Mucosa of stomach (tissue), 1 donor: ENCODE measurements at regions not wholly inside any gene's neighbourhood (a gene's known extent, or its start where the extent isn't known, plus 50 kb on each side); places are given as distances from the start of the nearest gene placed in this dataset.

ENCODE experiments used
- H3K27me3 ChIP-seq: one replicate; pipeline ENCODE4 v1.7.0; 2013; ENCODE audit warnings: mild to moderate bottlenecking, low read length; ENCODE audit not compliant: control insufficient read depth, insufficient read depth
- H3K36me3 ChIP-seq: one replicate; pipeline ENCODE4 v1.7.0; 2013; ENCODE audit warnings: low read length; ENCODE audit not compliant: control insufficient read depth, insufficient read depth
- H3K4me1 ChIP-seq: one replicate; pipeline ENCODE4 v1.7.0; 2013; ENCODE audit warnings: mild to moderate bottlenecking, low read length; ENCODE audit not compliant: control insufficient read depth, insufficient read depth
- H3K4me3 ChIP-seq: one replicate; pipeline ENCODE4 v1.7.0; 2013; ENCODE audit warnings: low read length
- H3K9ac ChIP-seq: one replicate; pipeline ENCODE4 v1.7.0; 2013; ENCODE audit warnings: mild to moderate bottlenecking, low read length, moderate library complexity
- H3K9me3 ChIP-seq: one replicate; pipeline ENCODE4 v1.7.0; 2013; ENCODE audit warnings: mild to moderate bottlenecking, low read length, moderate library complexity; ENCODE audit not compliant: control insufficient read depth
- donor health status: Pancreatic carcinoma.

- H3K9ac ChIP-seq = no peak overlapping the region
- no peak overlapping the region for H3K4me3 ChIP-seq
- H3K36me3 ChIP-seq = no peaks in the 10 kb centered on the region
- no peaks in the 10 kb centered on the region for H3K27me3 ChIP-seq
- no peaks in the 10 kb centered on the region for H3K4me1 ChIP-seq
- H3K9me3 ChIP-seq = no peaks in the 10 kb centered on the region
Measured at GRCh38 chr1:87833166-87833565, 504.5 kb downstream of the LMO4 start.

- Histone ChIP-seq H3K9me3 (no peaks in the 10 kb centered on the region), H3K9ac (no peak overlapping the region), H3K27me3 (no peaks in the 10 kb centered on the region), H3K4me1 (no peaks in the 10 kb centered on the region), H3K36me3 (no peaks in the 10 kb centered on the region), H3K4me3 (no peak overlapping the region)
Measured at GRCh38 chr1:87834151-87834550, 505.5 kb downstream of the LMO4 start.

DNA sequence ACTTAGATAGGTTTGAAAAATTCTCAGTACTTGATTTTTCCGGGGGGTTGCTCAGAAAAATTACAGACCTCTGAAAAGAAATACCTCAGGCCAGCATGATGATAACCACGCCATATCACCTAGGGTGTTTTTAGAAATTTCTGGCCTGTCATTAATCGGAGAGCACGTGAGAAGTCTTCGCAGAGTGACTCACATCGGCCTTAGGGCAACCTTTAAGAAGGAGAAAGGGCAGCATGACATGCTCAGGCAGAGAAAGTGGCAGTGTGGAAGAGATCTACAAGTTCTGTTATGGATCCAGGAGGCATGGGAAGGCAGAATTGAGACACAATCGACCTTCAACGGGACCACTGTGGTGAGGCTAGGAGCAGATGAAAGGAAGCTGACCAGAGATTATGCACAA, 506.3 kb downstream of the LMO4 start:
- H3K9ac ChIP-seq = no peak overlapping the region
- no peak overlapping the region for H3K4me3 ChIP-seq
- no peaks in the 10 kb centered on the region for H3K27me3 ChIP-seq
- no peaks in the 10 kb centered on the region for H3K36me3 ChIP-seq
- no peaks in the 10 kb centered on the region for H3K9me3 ChIP-seq
- no peaks in the 10 kb centered on the region for H3K4me1 ChIP-seq

GRCh38 chr1:87840767-87841166, 512.1 kb downstream of the LMO4 start:
- no peaks in the 10 kb centered on the region for H3K9me3 ChIP-seq
- H3K27me3 ChIP-seq = no peaks in the 10 kb centered on the region
- H3K36me3 ChIP-seq = no peaks in the 10 kb centered on the region
- no peak overlapping the region for H3K9ac ChIP-seq
- H3K4me1 ChIP-seq = no peaks in the 10 kb centered on the region
- H3K4me3 ChIP-seq = no peak overlapping the region

GRCh38 chr1:87841332-87841731, 512.7 kb downstream of the LMO4 start:
- H3K4me1 ChIP-seq = no peaks in the 10 kb centered on the region
- H3K27me3 ChIP-seq = no peaks in the 10 kb centered on the region
- H3K36me3 ChIP-seq = no peaks in the 10 kb centered on the region
- H3K9me3 ChIP-seq = no peaks in the 10 kb centered on the region
- H3K9ac ChIP-seq = no peak overlapping the region
- no peak overlapping the region for H3K4me3 ChIP-seq

DNA sequence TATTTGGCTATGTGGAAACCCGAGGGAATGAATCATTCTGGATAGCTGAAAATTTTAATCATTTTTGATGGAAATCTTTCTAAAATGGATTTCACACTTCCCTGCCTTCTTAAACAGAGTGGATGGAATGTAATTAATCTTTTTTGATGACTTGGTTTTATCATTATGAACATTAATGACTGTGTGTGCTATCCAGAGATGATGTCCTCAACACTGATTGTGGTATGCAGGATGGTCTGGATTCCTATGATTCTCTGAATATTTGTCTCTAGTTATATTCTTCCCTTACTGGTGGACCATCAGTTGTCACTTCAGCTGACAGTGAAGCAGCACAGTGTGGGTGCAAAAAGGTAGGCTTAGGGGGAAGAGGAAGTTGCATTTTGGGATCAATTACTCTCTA, 513.5 kb downstream of the LMO4 start:
- Histone ChIP-seq H3K27me3 (no peaks in the 10 kb centered on the region), H3K9ac (no peak overlapping the region), H3K9me3 (no peaks in the 10 kb centered on the region), H3K4me1 (no peaks in the 10 kb centered on the region), H3K36me3 (no peaks in the 10 kb centered on the region), H3K4me3 (no peak overlapping the region)

DNA sequence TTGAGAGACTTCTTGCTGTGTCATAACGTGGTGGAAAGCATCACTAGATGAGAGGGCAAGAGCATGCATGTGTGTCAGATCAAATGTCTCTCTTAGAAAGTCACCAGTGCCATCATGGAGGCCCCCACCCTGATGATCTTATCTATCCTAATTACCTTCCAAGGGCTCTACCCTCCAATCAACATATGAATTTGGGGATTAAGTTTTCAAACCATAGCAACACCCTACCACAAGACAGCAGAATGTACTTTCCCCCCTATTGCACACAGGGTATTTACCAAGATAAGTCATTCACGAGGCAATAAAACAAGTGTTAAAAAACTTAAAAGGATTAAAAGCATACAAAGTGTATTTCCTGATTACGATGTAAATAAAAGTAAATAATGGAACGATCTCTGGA, 515.6 kb downstream of the LMO4 start:
- H3K4me3 ChIP-seq = no peak overlapping the region
- H3K36me3 ChIP-seq = no peaks in the 10 kb centered on the region
- no peaks in the 10 kb centered on the region for H3K27me3 ChIP-seq
- no peaks in the 10 kb centered on the region for H3K9me3 ChIP-seq
- H3K9ac ChIP-seq = no peak overlapping the region
- no peaks in the 10 kb centered on the region for H3K4me1 ChIP-seq

- no peaks in the 10 kb centered on the region for H3K27me3 ChIP-seq
- no peak overlapping the region for H3K9ac ChIP-seq
- H3K9me3 ChIP-seq = no peaks in the 10 kb centered on the region
- H3K4me1 ChIP-seq = peaks cover 26% of the 10 kb centered on the region
- H3K36me3 ChIP-seq = no peaks in the 10 kb centered on the region
- H3K4me3 ChIP-seq = no peak overlapping the region
Measured at GRCh38 chr1:87851490-87851889, 522.8 kb downstream of the LMO4 start.

GRCh38 chr1:87852410-87853161, 523.9 kb downstream of the LMO4 start:
- Histone ChIP-seq H3K27me3 (no peaks in the 10 kb centered on the region), H3K9ac (no peak overlapping the region), H3K9me3 (no peaks in the 10 kb centered on the region), H3K4me1 (peaks cover 26% of the 10 kb centered on the region), H3K36me3 (no peaks in the 10 kb centered on the region), H3K4me3 (no peak overlapping the region)

GRCh38 chr1:87853576-87854351, 525.1 kb downstream of the LMO4 start:
- no peaks in the 10 kb centered on the region for H3K36me3 ChIP-seq
- H3K4me3 ChIP-seq = no peak overlapping the region
- H3K9me3 ChIP-seq = no peaks in the 10 kb centered on the region
- no peaks in the 10 kb centered on the region for H3K27me3 ChIP-seq
- peaks cover 26% of the 10 kb centered on the region for H3K4me1 ChIP-seq
- no peak overlapping the region for H3K9ac ChIP-seq

- Histone ChIP-seq H3K27me3 (no peaks in the 10 kb centered on the region), H3K9ac (no peak overlapping the region), H3K36me3 (no peaks in the 10 kb centered on the region), H3K4me1 (no peaks in the 10 kb centered on the region), H3K4me3 (no peak overlapping the region), H3K9me3 (no peaks in the 10 kb centered on the region)
Measured at GRCh38 chr1:87863317-87863716, 534.6 kb downstream of the LMO4 start.

- no peak overlapping the region for H3K4me3 ChIP-seq
- no peak overlapping the region for H3K9ac ChIP-seq
- H3K9me3 ChIP-seq = no peaks in the 10 kb centered on the region
- peaks cover 7% of the 10 kb centered on the region for H3K4me1 ChIP-seq
- H3K27me3 ChIP-seq = no peaks in the 10 kb centered on the region
- H3K36me3 ChIP-seq = no peaks in the 10 kb centered on the region
Measured at GRCh38 chr1:87864676-87865075, 536.0 kb downstream of the LMO4 start.
